ENCODE measurements at regions not wholly inside any gene's neighbourhood (a gene's known extent, or its start where the extent isn't known, plus 50 kb on each side); places are given as distances from the start of the nearest gene placed in this dataset.

GRCh38 chr18:65995206-65995605 is 244.4 kb downstream of the CDH7 start:
- ChIA-PET POLR2A (no interaction called here), CTCF (no interaction called here)
- no peak overlapping the region for H3K4me3 ChIP-seq (ENCODE audit: low read depth, low read length)
- TF ChIP-seq, protein P1, sequence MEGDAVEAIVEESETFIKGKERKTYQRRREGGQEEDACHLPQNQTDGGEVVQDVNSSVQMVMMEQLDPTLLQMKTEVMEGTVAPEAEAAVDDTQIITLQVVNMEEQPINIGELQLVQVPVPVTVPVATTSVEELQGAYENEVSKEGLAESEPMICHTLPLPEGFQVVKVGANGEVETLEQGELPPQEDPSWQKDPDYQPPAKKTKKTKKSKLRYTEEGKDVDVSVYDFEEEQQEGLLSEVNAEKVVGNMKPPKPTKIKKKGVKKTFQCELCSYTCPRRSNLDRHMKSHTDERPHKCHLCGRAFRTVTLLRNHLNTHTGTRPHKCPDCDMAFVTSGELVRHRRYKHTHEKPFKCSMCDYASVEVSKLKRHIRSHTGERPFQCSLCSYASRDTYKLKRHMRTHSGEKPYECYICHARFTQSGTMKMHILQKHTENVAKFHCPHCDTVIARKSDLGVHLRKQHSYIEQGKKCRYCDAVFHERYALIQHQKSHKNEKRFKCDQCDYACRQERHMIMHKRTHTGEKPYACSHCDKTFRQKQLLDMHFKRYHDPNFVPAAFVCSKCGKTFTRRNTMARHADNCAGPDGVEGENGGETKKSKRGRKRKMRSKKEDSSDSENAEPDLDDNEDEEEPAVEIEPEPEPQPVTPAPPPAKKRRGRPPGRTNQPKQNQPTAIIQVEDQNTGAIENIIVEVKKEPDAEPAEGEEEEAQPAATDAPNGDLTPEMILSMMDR (IDR thresholded peaks at IDR 0.05; ENCODE audit: insufficient read depth, low read length, missing control alignments), result no peak
- no peak for DNase-seq (ENCODE audit: low read depth, low spot score)

- ChIA-PET POLR2A (no interaction called here), CTCF (no interaction called here)
- TF ChIP-seq, protein P1 (IDR thresholded peaks at IDR 0.05; ENCODE audit: insufficient read depth, low read length, missing control alignments), result no peak
- DNase-seq (ENCODE audit: low read depth, low spot score), result no peak
- H3K4me3 ChIP-seq (ENCODE audit: low read depth, low read length), result no peak overlapping the region
Measured at GRCh38 chr18:65994302-65994701, 243.5 kb downstream of the CDH7 start.

GRCh38 chr18:65990944-65991708 is 240.3 kb downstream of the CDH7 start:
- no peak for DNase-seq (ENCODE audit: low read depth, low spot score)
- CTCF ChIA-PET, result no interaction called here
- no peak overlapping the region for H3K4me3 ChIP-seq (ENCODE audit: low read depth, low read length)
- TF ChIP-seq, protein P1 (IDR thresholded peaks at IDR 0.05; ENCODE audit: insufficient read depth, low read length, missing control alignments), result no peak
- POLR2A ChIA-PET, result no interaction called here

- TF ChIP-seq, protein P1 (IDR thresholded peaks at IDR 0.05; ENCODE audit: insufficient read depth, low read length, missing control alignments), result no peak
- CTCF ChIA-PET, result no interaction called here
- DNase-seq (ENCODE audit: low read depth, low spot score), result no peak
- no peak overlapping the region for H3K4me3 ChIP-seq (ENCODE audit: low read depth, low read length)
- POLR2A ChIA-PET, result no interaction called here
Measured at GRCh38 chr18:65990174-65990690, 239.4 kb downstream of the CDH7 start.

DNA sequence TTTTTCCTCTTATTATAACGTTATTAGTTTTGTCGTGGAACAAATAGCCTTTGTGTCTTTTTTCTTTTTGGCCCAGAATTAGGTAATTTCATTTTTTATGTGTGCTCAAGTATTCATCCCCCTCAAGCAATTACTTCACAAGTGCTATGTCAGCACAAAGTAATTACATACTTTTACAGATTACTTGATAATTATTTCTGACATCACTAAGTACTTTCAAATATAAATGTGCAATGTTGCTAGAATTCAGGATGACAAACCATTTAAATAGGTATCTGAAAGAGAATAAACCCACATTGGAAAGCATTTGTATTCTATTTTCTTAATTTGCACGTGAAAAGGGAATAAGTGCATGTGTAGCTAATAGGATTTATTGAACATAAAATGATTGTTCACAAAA is 238.2 kb downstream of the CDH7 start:
- no peak for DNase-seq (ENCODE audit: low read depth, low spot score)
- ChIA-PET CTCF (no interaction called here), POLR2A (no interaction called here)
- TF ChIP-seq, protein P1 (IDR thresholded peaks at IDR 0.05; ENCODE audit: insufficient read depth, low read length, missing control alignments), result no peak
- H3K4me3 ChIP-seq (ENCODE audit: low read depth, low read length), result no peak overlapping the region

GRCh38 chr18:65988386-65988785 is 237.6 kb downstream of the CDH7 start:
- TF ChIP-seq, protein P1 (IDR thresholded peaks at IDR 0.05; ENCODE audit: insufficient read depth, low read length, missing control alignments), result no peak
- H3K4me3 ChIP-seq (ENCODE audit: low read depth, low read length), result no peak overlapping the region
- no peak for DNase-seq (ENCODE audit: low read depth, low spot score)
- ChIA-PET CTCF (no interaction called here), POLR2A (no interaction called here)
